IPS-18c (cell line): ENCODE measurements at regions not wholly inside any gene's neighbourhood (a gene's known extent, or its start where the extent isn't known, plus 50 kb on each side); places are given as distances from the start of the nearest gene placed in this dataset.
"Not testable (repeated sequence)": the region's sequence is repeated elsewhere in the genome, so short reads cannot be mapped to it uniquely, and the experiment has no call there.

ENCODE experiments used
- H3K4me3 ChIP-seq: 2 replicates; pipeline ENCODE4 v1.7.0; 2013; ENCODE audit warnings: low read depth, mild to moderate bottlenecking, low read length, moderate library complexity; ENCODE audit not compliant: insufficient read depth
- H3K9me3 ChIP-seq: one replicate; pipeline ENCODE4 v1.6.1; 2013; ENCODE audit warnings: mild to moderate bottlenecking, low read length, moderate library complexity; ENCODE audit not compliant: control insufficient read depth, insufficient read depth

DNA sequence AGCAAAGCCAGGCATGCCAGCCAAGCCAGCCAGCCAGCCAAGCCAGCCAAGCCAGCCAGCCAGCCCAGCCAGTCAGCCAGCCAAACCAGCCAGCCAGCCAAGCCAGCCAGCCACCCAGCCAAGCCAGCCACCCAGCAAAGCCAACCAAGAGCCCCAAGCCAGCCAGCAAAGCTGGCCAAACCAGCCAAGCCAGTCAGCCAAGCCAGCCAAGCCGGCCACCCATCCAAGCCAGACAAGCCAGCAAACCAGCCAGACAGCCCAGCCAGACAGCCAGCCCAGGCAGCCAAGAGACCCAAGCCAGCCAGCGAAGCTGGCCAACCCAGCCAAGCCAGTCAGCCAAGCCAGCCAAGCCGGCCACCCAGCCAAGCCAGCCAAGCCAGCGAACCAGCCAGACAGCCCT, 338.3 kb upstream of the PLGLB2 start:
- not testable (repeated sequence) for H3K4me3 ChIP-seq, H3K9me3 ChIP-seq

DNA sequence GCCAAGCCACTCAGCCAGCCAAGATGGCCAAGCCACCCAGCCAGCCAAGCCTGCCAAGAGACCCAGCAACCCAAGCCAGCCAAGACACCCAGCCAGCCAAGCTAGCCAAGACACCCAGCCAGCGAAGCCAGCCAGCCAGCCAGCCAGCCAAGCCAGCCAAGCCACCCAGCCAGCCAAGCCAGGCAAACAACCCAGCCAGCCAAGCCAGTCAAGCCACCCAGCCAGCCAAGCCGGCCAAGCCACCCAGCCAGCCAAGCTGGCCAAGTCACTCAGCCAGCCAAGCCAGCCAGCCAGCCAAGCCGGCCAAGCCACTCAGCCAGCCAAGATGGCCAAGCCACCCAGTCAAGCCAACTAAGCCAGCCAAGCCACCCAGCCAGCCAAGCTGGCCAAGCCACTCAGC, 337.5 kb upstream of the PLGLB2 start:
- H3K9me3 ChIP-seq, H3K4me3 ChIP-seq: not testable (repeated sequence)

DNA sequence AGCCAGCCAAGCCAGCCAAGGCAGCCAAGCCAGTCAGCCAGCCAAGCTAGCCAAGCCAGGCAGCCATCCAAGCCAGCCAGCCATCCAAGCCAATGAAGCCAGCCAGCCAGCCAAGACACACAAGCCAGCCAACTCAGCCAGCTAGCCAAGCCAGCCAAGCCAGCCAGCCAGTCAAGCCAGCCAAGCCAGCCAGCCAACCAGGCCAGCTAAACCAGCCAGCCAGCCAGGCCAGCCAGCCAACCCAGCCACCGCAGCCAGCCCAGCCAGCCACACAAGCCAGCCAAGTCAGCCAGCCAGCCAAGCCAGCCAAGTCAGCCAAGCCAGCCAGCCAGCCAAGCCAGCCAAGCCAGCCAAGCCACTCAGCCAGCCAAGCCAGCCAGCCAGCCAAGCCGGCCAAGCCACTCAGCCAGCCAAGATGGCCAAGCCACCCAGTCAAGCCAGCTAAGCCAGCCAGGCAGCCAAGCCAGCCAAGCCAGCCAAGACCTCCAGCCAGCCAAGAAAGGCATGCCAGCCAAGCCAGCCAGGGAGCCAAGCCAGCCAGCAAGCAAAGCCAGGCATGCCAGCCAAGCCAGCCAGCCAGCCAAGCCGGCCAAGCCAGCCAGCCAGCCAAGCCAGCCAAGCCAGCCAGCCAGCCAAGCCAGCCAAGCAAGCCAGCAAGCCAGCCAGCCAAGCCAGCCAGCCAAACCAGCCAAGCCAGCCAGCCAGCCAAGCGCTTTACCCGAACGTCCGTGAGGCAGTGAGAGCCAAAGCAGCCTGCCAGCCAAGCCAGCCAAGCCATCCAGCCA, 335.7 kb upstream of the PLGLB2 start:
- not testable (repeated sequence) for H3K4me3 ChIP-seq, H3K9me3 ChIP-seq

DNA sequence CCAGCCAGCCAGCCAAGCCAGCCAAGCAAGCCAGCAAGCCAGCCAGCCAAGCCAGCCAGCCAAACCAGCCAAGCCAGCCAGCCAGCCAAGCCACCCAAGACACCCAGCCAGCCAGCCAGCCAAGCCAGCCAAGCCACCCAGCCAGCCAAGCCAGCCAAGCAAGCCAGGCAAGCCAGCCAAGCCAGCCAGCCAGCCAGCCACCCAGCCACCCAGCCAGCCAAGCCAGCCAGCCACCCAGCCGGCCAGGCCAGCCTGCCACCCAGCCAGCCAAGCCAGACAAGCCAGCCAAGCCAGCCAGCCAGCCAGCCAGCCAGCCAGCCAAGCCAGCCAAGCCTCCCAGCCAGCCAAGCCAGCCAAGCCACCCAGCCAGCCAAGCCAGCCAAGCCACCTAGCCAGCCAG, 333.6 kb upstream of the PLGLB2 start:
- not testable (repeated sequence) for H3K4me3 ChIP-seq, H3K9me3 ChIP-seq

DNA sequence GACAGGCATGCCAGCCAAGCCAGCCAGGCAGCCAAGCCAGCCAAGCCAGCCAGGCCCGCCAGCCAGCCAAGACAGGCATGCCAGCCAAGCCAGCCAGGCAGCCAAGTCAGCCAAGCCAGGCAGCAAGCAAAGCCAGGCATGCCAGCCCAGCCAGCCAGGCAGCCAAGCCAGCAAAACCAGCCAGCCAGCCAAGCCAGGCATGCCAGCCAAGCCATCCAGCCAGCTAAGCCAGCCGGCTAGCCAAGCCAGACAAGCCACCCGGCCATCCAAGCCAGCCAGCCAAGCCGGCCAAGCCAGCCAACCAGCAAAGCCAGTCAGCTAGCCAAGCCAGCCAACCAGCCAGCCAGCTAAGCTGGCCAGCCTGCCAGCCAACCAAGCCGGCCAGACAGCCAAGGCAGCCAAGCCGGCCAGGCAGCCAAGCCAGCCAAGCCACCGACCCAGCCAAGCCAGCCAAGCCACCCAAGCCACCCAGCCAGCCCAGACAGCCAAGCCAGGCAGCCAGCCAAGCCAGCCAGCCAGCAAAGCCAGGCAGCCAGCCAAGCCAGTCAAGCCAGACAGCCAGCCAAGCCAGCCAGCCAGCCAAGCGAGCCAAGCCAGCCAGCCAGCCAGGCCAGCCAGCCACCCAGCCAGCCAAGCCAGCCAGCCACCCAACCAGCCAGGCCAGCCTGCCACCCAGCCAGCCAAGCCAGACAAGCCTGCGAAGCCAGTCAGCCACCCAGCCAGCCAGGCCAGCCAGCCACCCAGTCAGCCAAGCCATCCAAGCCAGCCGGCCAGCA, 332.9 kb upstream of the PLGLB2 start:
- H3K4me3 ChIP-seq, H3K9me3 ChIP-seq: not testable (repeated sequence)

DNA sequence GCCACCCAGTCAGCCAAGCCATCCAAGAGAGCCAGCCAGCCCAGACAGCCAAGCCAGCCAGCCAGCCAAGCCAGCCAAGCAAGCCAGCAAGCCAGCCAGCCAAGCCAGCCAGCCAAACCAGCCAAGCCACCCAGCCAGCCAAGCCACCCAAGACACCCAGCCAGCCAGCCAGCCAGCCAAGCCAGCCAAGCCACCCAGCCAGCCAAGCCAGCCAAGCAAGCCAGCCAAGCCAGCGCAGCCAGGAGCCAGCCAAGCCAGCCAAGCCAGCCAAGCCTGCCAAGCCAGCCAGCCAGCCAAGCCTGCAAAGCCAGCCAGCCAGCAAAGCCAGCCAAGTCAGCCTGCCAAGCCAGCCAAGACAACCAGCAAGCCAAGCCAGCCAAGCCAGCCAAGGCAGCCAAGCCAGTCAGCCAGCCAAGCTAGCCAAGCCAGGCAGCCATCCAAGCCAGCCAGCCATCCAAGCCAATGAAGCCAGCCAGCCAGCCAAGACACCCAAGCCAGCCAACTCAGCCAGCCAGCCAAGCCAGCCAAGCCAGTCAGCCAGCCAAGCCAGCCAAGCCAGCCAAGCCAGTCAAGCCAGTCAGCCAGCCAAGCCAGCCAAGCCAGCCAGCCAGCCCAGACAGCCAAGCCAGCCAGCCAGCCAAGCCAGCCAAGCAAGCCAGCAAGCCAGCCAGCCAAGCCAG, 332.2 kb upstream of the PLGLB2 start:
- not testable (repeated sequence) for H3K9me3 ChIP-seq, H3K4me3 ChIP-seq

DNA sequence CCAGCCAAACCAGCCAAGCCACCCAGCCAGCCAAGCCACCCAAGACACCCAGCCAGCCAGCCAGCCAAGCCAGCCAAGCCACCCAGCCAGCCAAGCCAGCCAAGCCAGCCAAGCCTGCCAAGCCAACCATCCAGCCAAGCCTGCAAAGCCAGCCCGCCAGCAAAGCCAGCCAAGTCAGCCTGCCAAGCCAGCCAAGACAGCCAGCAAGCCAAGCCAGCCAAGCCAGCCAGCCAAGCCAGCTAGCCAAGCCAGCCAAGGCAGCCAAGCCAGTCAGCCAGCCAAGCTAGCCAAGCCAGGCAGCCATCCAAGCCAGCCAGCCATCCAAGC, 331.7 kb upstream of the PLGLB2 start:
- H3K4me3 ChIP-seq, H3K9me3 ChIP-seq: not testable (repeated sequence)

DNA sequence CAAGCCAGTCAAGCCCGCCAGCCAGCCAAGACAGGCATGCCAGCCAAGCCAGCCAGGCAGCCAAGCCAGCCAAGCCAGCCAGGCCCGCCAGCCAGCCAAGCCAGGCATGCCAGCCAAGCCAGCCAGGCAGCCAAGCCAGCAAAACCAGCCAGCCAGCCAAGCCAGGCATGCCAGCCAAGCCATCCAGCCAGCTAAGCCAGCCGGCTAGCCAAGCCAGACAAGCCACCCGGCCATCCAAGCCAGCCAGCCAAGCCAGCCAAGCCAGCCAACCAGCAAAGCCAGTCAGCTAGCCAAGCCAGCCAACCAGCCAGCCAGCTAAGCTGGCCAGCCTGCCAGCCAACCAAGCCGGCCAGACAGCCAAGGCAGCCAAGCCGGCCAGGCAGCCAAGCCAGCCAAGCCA, 330.7 kb upstream of the PLGLB2 start:
- H3K4me3 ChIP-seq, H3K9me3 ChIP-seq: not testable (repeated sequence)

DNA sequence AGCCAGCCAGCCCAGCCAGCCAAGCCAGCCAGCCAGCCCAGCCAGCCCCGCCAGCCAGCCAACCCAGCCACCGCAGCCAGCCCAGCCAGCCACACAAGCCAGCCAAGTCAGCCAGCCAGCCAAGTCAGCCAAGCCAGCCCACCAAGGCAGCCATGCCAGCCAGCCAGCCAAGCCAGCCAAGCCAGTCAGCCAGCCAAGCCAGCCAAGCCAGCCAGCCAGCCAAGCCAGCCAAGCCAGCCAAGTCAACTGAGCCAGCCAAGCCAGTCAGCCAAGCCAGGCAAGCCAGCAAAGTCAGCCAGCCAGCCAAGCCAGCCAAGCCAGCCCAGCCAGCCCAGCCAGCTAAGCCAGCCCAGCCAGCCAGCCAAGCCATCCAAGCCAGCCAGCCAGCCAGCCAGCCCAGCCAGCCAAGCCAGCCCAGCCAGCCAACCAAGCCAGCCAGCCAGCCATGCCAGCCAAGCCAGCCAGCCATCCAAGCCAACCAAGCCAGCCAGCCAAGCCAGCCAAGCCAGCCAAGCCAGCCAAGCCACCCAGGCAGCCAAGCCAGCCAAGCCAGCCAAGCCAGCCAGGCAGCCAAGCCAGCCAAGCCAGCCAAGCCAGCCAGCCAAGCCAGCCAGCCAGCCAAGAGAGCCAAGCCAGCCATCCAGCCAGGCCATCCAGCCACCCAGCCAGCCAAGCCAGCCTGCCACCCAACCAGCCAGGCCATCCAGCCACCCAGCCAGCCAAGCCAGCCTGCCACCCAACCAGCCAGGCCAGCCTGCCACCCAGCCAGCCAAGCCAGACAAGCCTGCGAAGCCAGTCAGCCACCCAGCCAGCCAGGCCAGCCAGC, 329.9 kb upstream of the PLGLB2 start:
- not testable (repeated sequence) for H3K4me3 ChIP-seq, H3K9me3 ChIP-seq

DNA sequence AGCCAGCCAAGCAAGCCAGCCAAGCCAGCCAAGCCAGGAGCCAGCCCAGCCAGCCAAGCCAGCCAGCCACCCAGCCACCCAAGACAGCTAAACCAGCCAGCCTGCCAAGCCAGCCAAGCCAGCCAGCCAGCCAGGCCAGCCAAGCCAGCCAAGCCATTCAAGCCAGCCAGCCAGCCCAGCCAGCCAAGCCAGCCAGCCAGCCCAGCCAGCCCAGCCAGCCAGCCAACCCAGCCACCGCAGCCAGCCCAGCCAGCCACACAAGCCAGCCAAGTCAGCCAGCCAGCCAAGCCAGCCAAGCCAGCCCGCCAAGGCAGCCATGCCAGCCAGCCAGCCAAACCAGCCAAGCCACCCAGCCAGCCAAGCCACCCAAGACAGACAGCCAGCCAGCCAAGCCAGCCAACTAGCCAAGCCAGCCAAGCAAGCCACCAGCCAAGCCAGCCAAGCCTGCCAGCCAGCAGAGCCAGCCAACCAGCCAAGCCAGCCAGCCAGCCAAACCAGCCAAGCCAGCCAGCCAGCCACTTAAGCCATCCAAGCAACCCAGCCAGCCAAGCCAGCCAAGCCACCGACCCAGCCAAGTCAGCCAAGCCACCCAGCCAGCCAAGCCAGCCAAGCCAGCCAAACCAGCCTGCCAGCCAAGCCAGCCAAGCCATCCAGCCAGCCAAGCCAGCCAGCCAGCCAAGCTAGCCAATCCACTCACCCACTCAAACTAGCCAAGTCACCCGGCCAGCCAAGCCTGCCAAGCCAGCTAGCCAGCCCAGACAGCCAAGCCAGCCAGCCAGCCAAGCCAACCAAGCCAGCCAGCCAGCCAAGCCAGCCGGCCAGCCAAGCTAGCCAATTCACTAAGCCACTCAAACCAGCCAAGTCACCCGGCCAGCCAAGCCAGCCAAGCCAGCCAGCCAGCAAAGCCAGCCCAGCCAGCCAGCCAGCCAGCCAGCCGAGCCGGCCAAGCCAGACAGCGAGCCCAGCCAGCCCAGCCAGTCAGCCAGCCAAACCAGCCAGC, 328.8 kb upstream of the PLGLB2 start:
- not testable (repeated sequence) for H3K9me3 ChIP-seq, H3K4me3 ChIP-seq

DNA sequence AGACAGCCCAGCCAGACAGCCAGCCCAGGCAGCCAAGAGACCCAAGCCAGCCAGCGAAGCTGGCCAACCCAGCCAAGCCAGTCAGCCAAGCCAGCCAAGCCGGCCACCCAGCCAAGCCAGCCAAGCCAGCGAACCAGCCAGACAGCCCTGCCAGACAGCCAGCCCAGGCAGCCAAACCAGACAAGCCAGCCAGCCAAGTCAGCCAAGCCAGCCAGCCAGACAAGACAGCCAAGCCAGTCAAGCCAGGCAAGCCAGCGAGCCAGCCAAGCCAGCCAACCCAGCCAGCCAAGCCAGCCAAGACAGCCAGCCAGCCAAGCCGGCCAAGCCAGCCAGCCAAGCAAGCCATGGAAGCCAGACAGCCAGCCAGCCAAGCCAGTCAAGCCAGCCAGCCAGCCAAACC, 327.9 kb upstream of the PLGLB2 start:
- not testable (repeated sequence) for H3K9me3 ChIP-seq, H3K4me3 ChIP-seq

DNA sequence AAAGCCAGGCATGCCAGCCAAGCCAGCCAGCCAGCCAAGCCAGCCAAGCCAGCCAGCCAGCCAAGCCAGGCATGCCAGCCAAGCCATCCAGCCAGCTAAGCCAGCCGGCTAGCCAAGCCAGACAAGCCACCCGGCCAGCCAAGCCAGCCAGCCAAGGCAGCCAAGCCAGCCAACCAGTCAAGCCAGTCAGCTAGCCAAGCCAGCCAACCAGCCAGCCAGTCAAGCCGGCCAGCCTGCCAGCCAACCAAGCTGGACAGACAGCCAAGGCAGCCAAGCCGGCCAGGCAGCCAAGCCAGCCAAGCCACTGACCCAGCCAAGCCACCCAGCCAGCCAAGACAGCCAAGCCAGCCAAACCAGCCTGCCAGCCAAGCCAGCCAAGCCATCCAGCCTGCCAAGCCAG, 326.9 kb upstream of the PLGLB2 start:
- H3K4me3 ChIP-seq, H3K9me3 ChIP-seq: not testable (repeated sequence)

DNA sequence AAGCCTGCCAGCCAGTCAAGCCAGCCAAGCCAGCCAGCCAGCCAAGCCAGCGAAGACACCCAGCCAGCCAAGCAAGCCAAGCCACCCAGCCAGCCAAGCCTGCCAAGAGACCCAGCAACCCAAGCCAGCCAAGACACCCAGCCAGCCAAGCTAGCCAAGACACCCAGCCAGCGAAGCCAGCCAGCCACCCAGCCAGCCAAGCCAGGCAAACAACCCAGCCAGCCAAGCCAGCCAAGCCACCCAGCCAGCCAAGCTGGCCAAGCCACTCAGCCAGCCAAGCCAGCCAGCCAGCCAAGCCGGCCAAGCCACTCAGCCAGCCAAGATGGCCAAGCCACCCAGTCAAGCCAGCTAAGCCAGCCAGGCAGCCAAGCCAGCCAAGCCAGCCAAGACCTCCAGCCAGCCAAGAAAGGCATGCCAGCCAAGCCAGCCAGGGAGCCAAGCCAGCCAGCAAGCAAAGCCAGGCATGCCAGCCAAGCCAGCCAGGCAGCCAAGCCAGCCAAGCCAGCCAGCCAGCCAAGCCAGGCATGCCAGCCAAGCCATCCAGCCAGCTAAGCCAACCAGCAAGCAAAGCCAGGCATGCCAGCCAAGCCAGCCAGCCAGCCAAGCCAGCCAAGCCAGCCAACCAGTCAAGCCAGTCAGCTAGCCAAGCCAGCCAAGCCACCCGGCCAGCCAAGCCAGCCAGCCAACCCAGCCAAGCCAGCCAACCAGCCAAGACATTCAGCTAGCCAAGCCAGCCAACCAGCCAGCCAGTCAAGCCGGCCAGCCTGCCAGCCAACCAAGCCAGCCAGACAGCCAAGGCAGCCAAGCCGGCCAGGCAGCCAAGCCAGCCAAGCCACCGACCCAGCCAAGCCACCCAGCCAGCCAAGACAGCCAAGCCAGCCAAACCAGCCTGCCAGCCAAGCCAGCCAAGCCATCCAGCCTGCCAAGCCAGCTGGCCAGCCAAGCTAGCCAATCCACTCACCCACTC, 323.8 kb upstream of the PLGLB2 start:
- not testable (repeated sequence) for H3K4me3 ChIP-seq, H3K9me3 ChIP-seq

DNA sequence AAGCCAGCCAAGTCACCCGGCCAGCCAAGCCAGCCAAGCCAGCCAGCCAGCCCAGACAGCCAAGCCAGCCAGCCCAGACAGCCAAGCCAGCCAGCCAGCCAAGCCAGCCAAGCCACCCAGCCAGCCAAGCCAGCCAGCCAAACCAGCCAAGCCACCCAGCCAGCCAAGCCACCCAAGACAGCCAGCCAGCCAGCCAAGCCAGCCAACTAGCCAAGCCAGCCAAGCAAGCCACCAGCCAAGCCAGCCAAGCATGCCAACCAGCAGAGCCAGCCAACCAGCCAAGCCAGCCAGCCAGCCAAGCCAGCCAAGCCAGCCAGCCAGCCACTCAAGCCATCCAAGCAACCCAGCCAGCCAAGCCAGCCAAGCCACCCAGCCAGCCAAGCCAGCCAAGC, 323.1 kb upstream of the PLGLB2 start:
- not testable (repeated sequence) for H3K9me3 ChIP-seq, H3K4me3 ChIP-seq

DNA sequence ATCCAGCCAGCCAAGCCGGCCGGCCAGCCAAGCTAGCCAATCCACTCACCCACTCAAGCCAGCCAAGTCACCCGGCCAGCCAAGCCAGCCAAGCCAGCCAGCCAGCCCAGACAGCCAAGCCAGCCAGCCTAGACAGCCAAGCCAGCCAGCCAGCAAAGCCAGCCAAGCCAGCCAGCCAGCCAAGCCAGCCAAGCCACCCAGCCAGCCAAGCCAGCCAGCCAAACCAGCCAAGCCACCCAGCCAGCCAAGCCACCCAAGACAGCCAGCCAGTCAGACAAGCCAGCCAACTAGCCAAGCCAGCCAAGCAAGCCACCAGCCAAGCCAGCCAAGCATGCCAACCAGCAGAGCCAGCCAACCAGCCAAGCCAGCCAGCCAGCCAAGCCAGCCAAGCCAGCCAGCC, 322.7 kb upstream of the PLGLB2 start:
- not testable (repeated sequence) for H3K4me3 ChIP-seq, H3K9me3 ChIP-seq

DNA sequence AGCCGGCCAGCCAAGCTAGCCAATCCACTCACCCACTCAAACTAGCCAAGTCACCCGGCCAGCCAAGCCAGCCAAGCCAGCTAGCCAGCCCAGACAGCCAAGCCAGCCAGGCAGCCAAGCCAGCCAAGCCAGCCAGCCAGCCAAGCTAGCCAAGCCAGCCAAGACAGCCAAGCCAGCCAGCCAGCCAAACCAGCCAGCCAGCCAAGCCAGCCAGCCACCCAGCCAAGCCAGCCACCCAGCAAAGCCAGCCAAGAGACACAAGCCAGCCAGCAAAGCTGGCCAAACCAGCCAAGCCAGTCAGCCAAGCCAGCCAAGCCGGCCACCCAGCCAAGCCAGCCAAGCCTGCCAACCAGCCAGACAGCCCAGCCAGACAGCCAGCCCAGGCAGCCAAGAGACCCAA, 322.2 kb upstream of the PLGLB2 start:
- H3K9me3 ChIP-seq, H3K4me3 ChIP-seq: not testable (repeated sequence)
